ENCODE measurements at regions not wholly inside any gene's neighbourhood (a gene's known extent, or its start where the extent isn't known, plus 50 kb on each side); places are given as distances from the start of the nearest gene placed in this dataset.

GRCh38 chr5:85681871-85682270 lies 935.9 kb upstream of the COX7C start:
- intact Hi-C loops (cut with DNase I; ENCODE audit: low total_unique reads) = no loop called here
- Histone ChIP-seq H3K9me3 (no peaks in the 10 kb centered on the region), H3K4me1 (no peaks in the 10 kb centered on the region), H3K27ac (no peak overlapping the region), H3K4me3 (no peak overlapping the region), H3K27me3 (no peaks in the 10 kb centered on the region), H3K36me3 (no peaks in the 10 kb centered on the region)
- TF ChIP-seq CTCF (IDR thresholded peaks at IDR 0.05) = no peak
- TF ChIP-seq POLR2AphosphoS5 (IDR thresholded peaks at IDR 0.05) = no peak
- no peak for TF ChIP-seq POLR2A (IDR thresholded peaks at IDR 0.05)
- DNase-seq (ENCODE audit: low spot score in 2 of 2) = no peak

- TF ChIP-seq POLR2AphosphoS5 (IDR thresholded peaks at IDR 0.05) (no peak), POLR2A (IDR thresholded peaks at IDR 0.05) (no peak), CTCF (IDR thresholded peaks at IDR 0.05) (no peak)
- Histone ChIP-seq H3K9me3 (no peaks in the 10 kb centered on the region), H3K27me3 (no peaks in the 10 kb centered on the region), H3K36me3 (no peaks in the 10 kb centered on the region), H3K4me1 (no peaks in the 10 kb centered on the region), H3K27ac (no peak overlapping the region), H3K4me3 (no peak overlapping the region)
- no peak for DNase-seq (ENCODE audit: low spot score in 2 of 2)
- intact Hi-C loops (cut with DNase I; ENCODE audit: low total_unique reads) = no loop called here
These were observed 933.4 kb upstream of the COX7C start for GRCh38 chr5:85684351-85684750.

- intact Hi-C loops (cut with DNase I; ENCODE audit: low total_unique reads) = no loop called here
- TF ChIP-seq POLR2AphosphoS5 (IDR thresholded peaks at IDR 0.05) = no peak
- TF ChIP-seq POLR2A (IDR thresholded peaks at IDR 0.05) = no peak
- no peak for TF ChIP-seq CTCF (IDR thresholded peaks at IDR 0.05)
- Histone ChIP-seq H3K27ac (no peak overlapping the region), H3K27me3 (no peaks in the 10 kb centered on the region), H3K4me3 (no peak overlapping the region), H3K36me3 (no peaks in the 10 kb centered on the region), H3K4me1 (no peaks in the 10 kb centered on the region), H3K9me3 (no peaks in the 10 kb centered on the region)
- DNase-seq (ENCODE audit: low spot score in 2 of 2) = no peak
These were observed 914.4 kb upstream of the COX7C start for GRCh38 chr5:85703296-85703695.

GRCh38 chr5:85709728-85710127 lies 908.0 kb upstream of the COX7C start:
- TF ChIP-seq POLR2A (IDR thresholded peaks at IDR 0.05) (no peak), CTCF (IDR thresholded peaks at IDR 0.05) (no peak)
- H3K4me1 ChIP-seq = no peaks in the 10 kb centered on the region
- DNase-seq (ENCODE audit: low spot score in 2 of 2) = no peak
- H3K27ac ChIP-seq = no peak overlapping the region
- H3K36me3 ChIP-seq = no peaks in the 10 kb centered on the region
- H3K4me3 ChIP-seq = no peak overlapping the region
- H3K9me3 ChIP-seq = no peaks in the 10 kb centered on the region
- intact Hi-C loops (cut with DNase I; ENCODE audit: low total_unique reads) = no loop called here
- H3K27me3 ChIP-seq = no peaks in the 10 kb centered on the region

- no peaks in the 10 kb centered on the region for H3K27me3 ChIP-seq
- no peak overlapping the region for H3K4me3 ChIP-seq
- TF ChIP-seq POLR2A (IDR thresholded peaks at IDR 0.05) = no peak
- no peak for TF ChIP-seq CTCF (IDR thresholded peaks at IDR 0.05)
- TF ChIP-seq POLR2AphosphoS5 (IDR thresholded peaks at IDR 0.05) = no peak
- H3K36me3 ChIP-seq = no peaks in the 10 kb centered on the region
- intact Hi-C loops (cut with DNase I; ENCODE audit: low total_unique reads) = no loop called here
- no peak for DNase-seq (ENCODE audit: low spot score in 2 of 2)
- no peak overlapping the region for H3K27ac ChIP-seq
- no peaks in the 10 kb centered on the region for H3K4me1 ChIP-seq
- H3K9me3 ChIP-seq = no peaks in the 10 kb centered on the region
These were observed 901.2 kb upstream of the COX7C start for GRCh38 chr5:85716344-85717202.
